Spinal cord (tissue), 9 donors: ENCODE measurements at regions not wholly inside any gene's neighbourhood (a gene's known extent, or its start where the extent isn't known, plus 50 kb on each side); places are given as distances from the start of the nearest gene placed in this dataset.
"Not testable (repeated sequence)": the region's sequence is repeated elsewhere in the genome, so short reads cannot be mapped to it uniquely, and the experiment has no call there.

Experiments
- DNase-seq, 6 donors: peaks; one replicate each; pipeline versions ENCODE4 v3.0.0 to v3.0.0-alpha.2; 2013 to 2015; ENCODE audit warnings: low spot score in 6 of 6, low read depth in 4 of 6
- H3K27ac ChIP-seq: one replicate; pipeline ENCODE4 v1.5.1; 2013; ENCODE audit warnings: low read depth, low read length, control low read depth
- H3K27me3 ChIP-seq: one replicate; pipeline ENCODE4 v1.6.1; 2013; ENCODE audit warnings: low read length; ENCODE audit not compliant: control insufficient read depth, insufficient read depth
- H3K36me3 ChIP-seq: one replicate; pipeline ENCODE4 v1.6.1; 2013; ENCODE audit warnings: low read length; ENCODE audit not compliant: control insufficient read depth, insufficient read depth
- H3K4me1 ChIP-seq: one replicate; pipeline ENCODE4 v1.6.1; 2013; ENCODE audit warnings: low read length; ENCODE audit not compliant: control insufficient read depth, insufficient read depth
- H3K4me3 ChIP-seq: one replicate; pipeline ENCODE4 v1.5.1; 2013; ENCODE audit warnings: low read depth, low read length, control low read depth
- H3K9me3 ChIP-seq: one replicate; pipeline ENCODE4 v1.6.1; 2013; ENCODE audit warnings: low read length; ENCODE audit not compliant: control insufficient read depth, insufficient read depth
- WGBS: methylation state at CpG from one replicate; pipeline ENCODE4 v1.1.5; 2013; ENCODE audit warnings: missing lambda C conversion rate; ENCODE audit not compliant: insufficient coverage; 5-methylcytosine and 5-hydroxymethylcytosine counted together
- donor health status: healthy.

DNA sequence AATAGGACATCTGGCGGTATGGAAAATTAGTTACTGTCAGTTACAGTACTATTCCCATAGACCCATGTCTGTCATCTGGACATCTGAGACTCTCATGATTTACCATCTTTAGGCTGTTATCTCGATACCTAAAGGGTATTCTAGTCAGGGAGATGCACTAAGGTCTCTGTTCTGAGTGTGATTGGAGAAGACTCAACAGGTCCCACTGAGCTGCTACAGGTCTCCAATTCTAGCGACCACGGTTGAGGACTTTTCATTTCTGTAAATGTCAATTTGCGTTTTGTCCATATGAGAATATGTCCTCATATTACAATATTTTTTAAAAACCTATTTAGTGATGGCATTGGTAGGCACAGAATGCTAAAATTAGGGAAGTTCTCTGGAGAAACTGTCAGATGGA is 1160.2 kb downstream of the TMEM121 start:
- Histone ChIP-seq H3K27me3 (no peaks in the 10 kb centered on the region), H3K4me3 (no peak overlapping the region), H3K9me3 (peaks cover 4% of the 10 kb centered on the region), H3K36me3 (no peaks in the 10 kb centered on the region), H3K27ac (no peak overlapping the region), H3K4me1 (no peaks in the 10 kb centered on the region)
- no peak for DNase-seq
- no CpG with 5 or more reads among the region's 5 CpGs for WGBS

DNA sequence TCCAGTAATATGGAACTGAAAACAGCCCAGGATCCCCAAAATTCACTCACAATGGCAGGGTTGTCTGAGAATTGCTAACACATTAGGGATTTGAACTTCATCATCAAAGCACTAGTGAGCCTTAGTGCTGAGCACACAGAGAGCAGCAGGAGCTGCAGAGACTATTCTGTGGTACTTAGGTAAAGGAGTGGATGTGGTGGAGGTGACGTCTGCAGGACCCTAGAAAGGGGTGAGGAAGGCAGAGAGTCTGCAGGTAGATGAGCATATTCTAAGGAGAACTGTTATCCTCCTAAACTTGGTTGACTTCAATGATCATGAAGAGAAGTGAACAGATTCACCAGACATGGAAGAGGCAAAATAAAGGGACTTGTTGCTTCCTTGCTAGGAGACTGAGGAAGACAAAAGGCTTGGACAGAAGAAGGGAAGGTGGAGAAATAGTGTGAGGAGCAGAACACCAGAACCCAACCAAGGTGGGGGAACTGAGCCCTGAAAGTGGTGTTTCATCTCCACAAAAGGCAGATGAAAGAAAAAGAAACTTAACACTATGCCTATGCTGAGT is 1164.0 kb downstream of the TMEM121 start:
- 63% methylated on average over 1 of the region's 1 CpG for WGBS
- DNase-seq: no peak
- Histone ChIP-seq H3K27me3 (no peaks in the 10 kb centered on the region), H3K36me3 (no peaks in the 10 kb centered on the region), H3K9me3 (peaks cover 4% of the 10 kb centered on the region), H3K27ac (no peak overlapping the region), H3K4me3 (no peak overlapping the region), H3K4me1 (no peaks in the 10 kb centered on the region)

DNA sequence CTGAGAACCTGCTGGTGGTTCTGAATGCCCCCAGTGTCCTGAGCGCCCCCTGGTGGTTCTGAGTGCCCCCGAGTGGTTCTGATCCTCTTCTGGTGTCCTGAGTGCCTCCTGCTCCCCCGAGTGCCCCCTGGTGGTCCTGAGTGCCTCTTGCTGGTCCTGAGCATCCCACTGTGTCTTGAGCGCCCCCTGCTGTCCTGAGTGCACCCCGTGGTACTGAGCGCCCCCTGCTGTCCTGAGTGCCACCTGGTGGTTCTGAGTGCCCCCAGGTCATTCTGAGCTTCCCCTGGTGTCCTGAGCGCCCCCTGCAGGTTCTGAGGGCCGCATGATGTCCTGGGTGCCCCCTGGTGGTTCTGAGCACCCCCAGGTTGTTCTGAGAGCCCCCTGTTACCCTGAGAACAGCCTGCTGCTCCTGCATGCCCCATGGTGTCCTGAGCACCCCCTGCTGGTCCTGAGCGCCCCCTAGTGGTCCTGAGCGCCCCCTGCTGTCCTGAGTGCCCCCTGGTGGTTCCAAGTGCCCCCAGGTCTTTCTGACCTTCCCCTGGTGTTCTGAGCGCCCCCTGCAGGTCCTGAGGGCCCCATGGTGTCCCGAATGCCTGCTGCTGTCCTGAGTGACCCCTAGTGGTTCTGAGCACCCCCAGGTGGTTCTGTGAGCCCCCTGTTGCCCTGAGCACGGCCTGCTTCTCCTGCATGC is 1165.4 kb downstream of the TMEM121 start:
- no peak overlapping the region for H3K27ac ChIP-seq
- no peaks in the 10 kb centered on the region for H3K27me3 ChIP-seq
- no peaks in the 10 kb centered on the region for H3K4me1 ChIP-seq
- DNase-seq: no peak
- 61% methylated on average over 13 of the region's 13 CpGs for WGBS
- H3K9me3 ChIP-seq: peaks cover 1% of the 10 kb centered on the region
- H3K4me3 ChIP-seq: no peak overlapping the region
- H3K36me3 ChIP-seq: no peaks in the 10 kb centered on the region

DNA sequence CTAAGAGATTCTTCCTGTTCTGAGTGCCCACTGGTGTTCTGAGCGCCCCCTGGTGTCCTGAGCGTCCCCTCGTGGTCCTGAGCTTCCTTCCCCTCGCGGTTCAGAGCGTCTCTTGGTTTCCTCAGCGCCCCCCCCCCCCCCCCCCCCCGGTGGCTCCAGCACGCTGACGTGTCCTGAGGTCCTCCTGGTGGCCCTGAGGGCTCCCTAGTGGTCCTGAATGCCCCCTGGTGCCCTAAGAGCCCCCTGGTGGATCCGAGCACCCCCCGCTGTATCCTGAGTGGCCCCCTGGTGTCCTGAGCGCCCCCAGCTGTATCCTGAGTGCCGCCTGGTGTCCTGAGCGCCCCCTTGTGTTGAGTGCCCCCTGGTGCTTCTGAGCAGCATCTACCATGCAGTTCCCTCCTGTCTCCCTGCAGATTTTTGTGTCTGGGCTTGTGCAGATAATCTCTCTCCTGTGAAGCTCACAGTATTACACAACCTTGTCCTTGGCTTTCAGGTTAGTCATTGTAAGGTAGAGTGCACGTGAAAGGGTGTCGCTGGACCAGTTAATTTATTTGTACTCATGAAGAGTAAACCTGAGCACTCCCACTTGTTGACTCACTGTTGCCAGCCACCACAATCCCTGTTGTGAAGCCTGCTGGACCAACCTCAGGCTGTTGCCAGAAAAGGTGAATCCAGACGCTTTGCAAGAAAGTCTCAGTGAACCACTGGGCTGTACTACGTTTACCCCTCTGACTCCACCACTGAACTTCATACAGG is 1168.4 kb downstream of the TMEM121 start:
- Histone ChIP-seq H3K4me1 (no peaks in the 10 kb centered on the region), H3K9me3 (peaks cover 1% of the 10 kb centered on the region), H3K27me3 (no peaks in the 10 kb centered on the region), H3K36me3 (no peaks in the 10 kb centered on the region), H3K27ac (no peak overlapping the region), H3K4me3 (no peak overlapping the region)
- DNase-seq: no peak
- 41% methylated on average over 9 of the region's 19 CpGs for WGBS

DNA sequence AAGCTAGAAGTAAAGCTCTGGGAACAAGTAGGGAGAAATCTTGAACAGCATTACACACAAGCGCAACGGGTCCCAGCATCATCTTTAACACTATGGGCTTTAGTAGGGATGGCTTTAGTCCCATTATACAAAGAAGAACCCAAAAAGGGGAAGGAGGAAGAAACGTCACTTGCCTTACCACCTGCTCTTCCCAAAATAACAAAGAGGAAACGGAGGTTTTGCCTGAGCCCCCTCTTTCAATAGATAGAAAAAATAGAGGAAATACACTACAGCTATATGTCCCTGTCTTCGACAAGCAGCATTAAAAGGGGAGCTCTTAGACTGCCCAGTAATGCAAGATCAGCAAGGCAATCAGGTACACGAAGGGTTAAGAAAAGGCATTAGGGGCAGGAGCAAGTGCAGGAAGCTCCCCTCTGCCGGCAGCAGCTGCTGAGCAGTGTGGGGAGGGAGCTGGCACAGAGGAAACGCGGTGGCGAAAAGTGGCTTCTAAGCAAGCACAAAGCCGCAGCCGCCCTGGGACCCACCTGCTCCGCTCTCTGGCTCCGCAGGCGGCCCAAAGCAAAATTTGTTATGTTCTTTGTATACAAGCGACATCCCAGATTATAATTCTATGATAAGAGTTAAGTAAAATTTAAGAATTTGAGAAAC is 1172.4 kb downstream of the TMEM121 start:
- not testable (repeated sequence) for H3K4me3 ChIP-seq, H3K4me1 ChIP-seq, H3K27ac ChIP-seq, H3K9me3 ChIP-seq, DNase-seq, H3K27me3 ChIP-seq, H3K36me3 ChIP-seq
- WGBS: 20% methylated on average over 3 of the region's 16 CpGs

DNA sequence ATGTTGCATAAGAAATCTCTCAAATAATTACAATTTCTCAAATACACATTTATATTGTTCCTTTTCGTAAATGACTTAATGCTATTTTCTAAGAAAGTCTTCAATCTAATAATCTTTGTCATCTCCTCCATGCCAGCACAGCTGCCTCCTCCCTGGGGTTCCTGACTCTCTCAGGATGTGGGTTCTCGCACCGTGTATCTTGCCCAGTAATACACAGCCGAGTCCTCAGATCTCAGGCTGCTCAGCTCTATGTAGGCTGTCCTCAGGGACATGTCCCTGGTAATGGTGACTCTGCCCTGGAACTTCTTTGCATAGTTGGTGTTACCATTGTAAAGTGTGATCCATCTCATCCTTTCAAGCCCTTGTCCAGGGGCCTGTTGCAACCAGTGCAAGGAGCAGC is 1177.3 kb downstream of the TMEM121 start:
- H3K27ac ChIP-seq, H3K36me3 ChIP-seq, H3K9me3 ChIP-seq, H3K27me3 ChIP-seq, H3K4me1 ChIP-seq, DNase-seq, H3K4me3 ChIP-seq: not testable (repeated sequence)
- WGBS: no CpG with 5 or more reads among the region's 4 CpGs

DNA sequence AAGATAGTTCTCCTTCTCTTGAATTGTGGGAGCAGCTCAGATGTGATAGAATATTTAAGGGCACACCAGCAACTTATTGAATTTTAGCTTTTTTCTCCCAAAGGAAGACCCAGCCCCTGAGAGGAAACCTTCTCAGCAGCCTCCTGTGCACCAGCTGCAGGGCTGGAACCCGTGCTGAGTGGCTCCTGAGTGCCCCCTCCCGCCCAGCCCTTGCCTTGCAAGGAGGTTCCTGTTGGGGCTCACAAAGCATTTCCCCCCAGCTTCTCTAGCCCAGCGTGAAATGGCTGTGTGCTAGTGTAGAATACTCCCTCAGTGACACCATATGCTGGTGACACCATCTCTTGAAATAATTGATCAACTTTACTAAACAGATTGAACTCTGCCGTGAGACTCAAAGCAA is 1180.1 kb downstream of the TMEM121 start:
- H3K4me1 ChIP-seq, DNase-seq, H3K27ac ChIP-seq, H3K4me3 ChIP-seq, H3K36me3 ChIP-seq, H3K9me3 ChIP-seq, H3K27me3 ChIP-seq: not testable (repeated sequence)
- WGBS: no CpG with 5 or more reads among the region's 4 CpGs

DNA sequence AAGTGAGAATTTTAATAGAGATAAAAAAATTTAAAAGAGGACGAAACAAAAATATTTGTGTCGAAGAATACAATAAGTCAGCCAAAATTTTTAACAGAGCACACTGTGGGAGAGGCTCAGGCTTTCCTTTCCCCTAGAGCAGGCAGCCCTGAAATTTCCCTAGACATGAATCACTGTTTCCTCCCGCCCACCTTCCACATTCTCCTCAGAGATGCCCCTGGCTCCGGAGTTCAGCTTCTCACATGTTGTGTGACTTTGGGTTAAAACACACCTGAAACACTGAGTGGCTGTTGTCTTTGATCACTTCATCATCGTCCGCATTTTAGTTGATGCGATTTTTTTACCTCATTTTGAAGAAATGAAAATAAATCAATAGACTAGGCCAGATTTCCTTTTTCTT is 1183.8 kb downstream of the TMEM121 start:
- not testable (repeated sequence) for DNase-seq, H3K36me3 ChIP-seq, H3K4me3 ChIP-seq, H3K9me3 ChIP-seq, H3K4me1 ChIP-seq, H3K27ac ChIP-seq, H3K27me3 ChIP-seq
- 63% methylated on average over 5 of the region's 7 CpGs for WGBS

DNA sequence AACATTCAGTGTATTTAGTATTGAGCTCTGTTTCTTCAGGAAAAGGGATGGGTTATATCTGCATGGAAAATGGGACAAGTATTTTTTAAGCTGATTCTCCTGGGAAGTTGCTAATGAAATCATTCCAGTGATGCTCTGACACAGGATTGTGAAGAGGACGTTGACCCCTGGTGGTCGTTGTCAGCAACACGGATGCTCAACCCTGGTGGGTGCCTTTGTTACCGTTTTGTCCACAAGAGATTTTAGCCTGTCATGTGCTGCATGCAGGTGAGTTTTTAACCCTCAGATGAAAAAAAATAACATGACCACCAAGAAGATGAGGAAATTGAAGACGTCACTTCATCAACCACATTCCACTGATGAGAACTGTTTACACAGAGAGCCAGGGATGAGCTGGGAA is 1186.1 kb downstream of the TMEM121 start:
- DNase-seq, H3K4me3 ChIP-seq, H3K27me3 ChIP-seq, H3K36me3 ChIP-seq, H3K9me3 ChIP-seq, H3K4me1 ChIP-seq, H3K27ac ChIP-seq: not testable (repeated sequence)
- WGBS: 47% methylated on average over 3 of the region's 5 CpGs
